CD1c-positive myeloid dendritic cell (primary cell): ENCODE measurements at regions not wholly inside any gene's neighbourhood (a gene's known extent, or its start where the extent isn't known, plus 50 kb on each side); places are given as distances from the start of the nearest gene placed in this dataset.
A peak's percentile ranks its signal among the peaks of the same experiment; 100 is the strongest.

ENCODE experiments used
- DNase-seq: peaks from one replicate; pipeline ENCODE4 v3.0.0-alpha.2; 2016; ENCODE audit errors: extremely low spot score

DNA sequence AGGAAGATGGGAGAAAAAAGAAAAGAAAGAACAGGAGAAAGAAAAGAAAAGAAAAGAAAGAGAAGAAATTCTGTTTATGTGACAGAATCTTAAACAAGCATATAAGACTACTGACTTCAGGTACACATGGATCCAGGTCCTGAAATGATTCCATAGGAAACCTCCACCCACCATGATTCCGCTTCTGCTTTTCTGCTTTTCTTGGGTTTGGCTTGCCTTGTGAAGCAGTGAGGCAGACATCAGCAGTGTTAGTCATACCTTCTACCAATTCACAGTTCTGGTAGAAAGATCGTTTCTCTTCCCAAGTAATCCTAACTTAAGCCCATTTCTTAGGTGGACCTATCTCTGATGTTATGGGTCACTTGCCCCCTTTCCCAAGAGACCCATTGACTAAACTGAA is 660.1 kb upstream of the RBFOX1 start:
- DNase-seq, result no peak

DNA sequence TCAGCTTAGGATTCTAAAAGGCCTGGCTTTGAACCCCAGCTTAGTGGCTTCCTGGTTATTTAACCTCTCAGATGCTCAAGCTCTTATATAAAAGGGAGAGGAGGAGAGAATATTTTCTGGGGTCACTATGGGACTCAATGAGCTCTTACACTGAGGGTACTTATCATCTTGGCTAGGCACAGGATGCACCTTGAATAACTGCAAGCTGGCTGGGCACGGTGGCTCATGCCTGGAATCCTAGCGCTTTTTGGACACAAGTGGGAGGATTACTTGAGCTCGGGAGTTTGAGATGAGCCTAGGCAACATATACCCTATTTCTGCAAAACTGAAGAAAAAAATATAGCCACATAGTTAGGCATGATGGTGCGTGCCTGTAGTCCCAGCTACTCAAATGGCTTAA is 665.3 kb upstream of the RBFOX1 start:
- no peak for DNase-seq

DNA sequence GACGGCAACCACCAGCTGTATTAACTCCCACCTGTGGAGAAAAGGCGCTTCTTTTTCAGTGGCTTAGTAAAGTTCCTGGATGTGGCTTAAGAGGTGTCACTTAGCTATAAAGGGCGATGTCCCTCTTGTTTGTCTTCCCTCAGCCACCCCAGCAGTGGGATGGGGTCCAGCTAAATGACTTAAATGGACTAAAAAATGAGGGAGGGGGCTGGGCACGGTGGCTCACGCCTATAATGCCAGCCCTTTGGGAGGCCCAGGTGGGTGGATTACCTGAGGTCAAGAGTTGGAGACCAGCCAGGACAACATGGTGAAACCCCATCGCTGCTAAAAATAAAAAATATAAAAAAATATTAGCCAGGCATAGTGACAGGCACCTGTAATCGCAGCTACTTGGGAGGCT is 667.5 kb upstream of the RBFOX1 start:
- no peak for DNase-seq

DNA sequence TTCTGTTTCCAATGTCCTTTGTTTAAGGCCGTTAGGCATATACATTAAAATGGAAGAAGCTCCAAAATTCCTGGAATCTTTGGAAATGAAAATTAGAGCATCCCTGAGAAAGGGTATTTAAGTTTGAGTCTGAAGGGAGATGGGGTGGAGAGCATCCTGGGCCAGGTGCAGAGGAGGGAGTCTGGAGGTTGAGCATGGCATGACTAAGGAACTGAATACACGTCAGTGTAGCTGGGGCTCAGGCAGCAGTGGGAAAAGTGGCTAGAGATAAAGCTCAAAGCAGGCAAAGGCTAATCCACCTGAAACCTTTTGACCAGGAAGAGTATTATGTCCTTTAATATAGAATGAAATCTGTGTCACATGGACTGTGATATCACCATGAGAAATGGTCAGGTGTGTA is 669.0 kb upstream of the RBFOX1 start:
- no peak for DNase-seq

DNA sequence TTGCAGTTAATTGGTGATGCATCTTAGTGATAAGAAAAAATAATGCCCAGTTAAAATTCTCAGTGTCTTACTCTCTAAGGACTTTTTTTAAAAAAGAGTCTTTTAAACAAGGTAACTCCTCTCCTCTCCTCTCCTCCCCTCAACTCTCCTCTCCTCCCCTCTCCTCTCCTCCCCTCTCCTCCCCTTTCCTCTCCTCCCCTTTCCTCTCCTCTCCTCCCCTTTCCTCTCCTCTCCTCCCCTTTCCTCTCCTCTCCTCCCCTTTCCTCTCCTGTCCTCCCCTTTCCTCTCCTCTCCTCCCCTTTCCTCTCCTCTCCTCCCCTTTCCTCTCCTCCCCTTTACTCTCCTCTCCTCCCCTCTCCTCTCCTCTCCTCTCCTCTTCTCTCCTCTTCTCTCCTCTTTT is 675.9 kb upstream of the RBFOX1 start:
- no peak for DNase-seq

DNA sequence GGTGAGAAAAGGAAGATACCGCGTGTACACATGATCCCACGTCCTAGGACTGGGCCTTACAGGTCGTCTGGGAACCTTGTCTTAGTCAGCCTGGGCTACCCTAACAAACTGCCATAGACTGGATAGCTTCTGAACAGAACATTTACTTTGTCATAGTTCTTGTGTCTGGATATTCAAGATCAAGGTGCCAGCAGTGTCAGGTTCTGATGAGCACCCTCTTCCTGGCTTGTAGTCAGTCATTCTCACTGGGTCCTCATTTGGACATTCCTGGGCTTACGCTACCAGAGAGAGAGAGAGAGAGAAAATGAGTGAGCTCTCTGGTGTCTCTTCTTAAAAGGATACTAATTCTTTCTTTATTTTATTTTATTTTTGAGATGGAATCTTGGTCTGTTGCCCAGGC is 685.8 kb upstream of the RBFOX1 start:
- no peak for DNase-seq

DNA sequence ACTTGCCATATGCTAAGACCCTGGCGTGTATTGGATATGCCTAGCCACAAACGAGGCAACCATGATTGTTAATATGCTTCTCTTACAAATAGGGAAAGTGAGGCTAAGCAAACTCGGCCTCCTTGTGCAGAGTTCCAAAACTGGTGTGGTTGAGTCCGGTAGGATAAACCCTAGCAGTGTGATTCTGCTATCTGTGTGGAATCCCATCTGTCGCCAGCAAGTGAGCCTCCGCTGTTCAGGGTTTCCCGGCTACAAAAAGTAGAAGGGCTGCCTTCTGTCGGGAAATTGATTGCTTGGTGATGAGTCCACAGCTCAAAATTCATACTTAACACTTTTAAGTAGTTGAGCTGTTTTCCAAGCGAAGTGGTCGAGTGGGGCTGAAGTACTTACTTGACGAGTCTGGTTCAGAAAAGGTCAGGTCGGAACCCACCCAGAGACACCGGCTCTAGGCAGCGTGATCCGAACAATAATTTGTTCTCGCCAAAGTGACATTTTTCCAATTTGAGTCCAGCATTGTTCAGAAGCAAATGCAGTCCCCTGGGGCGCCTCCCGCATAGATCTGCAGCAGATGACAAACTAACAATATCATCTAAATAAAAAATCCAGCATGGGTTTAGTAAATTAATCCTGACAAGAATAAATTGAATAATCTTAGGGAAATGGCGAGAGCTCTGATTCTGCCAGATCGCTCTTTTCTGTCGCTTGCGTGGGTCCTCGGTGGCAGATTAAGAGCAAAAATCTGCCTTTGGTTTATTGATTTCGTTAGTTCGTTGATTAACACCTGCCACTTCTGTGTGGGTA is 686.7 kb upstream of the RBFOX1 start:
- no peak for DNase-seq

DNA sequence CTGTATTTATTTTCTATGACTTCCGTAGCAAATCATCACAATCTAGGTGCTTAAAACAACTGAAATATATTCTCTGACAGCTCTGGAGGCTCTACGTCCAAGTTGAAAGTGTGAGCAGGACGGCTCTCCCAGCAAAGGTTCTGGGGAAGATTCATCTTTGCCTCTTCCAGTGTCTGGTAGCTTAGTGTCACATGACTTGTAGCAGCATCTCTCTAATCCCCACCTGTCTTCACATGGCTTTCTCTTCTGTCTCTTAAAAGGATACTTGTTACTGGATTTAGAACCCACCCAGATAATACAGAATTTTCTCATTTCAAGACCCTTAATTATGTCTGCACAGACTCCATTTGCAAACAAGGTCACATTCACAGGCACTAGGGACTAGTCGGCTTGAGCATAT is 687.7 kb upstream of the RBFOX1 start:
- no peak for DNase-seq

DNA sequence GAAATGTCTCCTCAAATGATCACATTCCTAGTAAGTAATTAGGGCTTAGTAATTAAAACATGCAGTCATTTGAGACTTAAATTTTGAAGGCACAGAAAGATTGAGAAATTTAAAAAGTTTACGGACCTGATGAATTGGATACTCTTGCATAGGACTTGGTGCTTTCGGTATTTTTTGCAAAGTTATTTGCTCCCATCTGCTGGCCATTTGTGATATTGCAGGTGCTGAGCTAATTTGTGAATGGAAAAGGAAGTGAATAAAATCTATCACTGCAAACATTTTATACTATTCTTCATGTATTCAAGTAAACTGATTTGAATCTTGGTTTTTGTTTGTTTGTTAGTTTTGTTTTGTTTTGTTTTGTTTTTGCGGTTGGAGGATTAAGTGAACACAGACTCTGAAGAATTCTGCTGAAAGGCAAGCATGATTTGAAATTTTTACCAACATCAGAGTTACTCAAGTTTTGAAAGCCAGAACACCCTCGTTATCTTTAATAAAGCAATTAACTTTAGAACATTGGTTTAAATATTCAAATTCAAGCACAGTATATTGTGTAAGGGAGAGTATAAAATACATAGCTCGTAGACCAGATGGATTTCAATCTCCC is 689.5 kb upstream of the RBFOX1 start:
- DNase-seq, result peak; percentile 56

DNA sequence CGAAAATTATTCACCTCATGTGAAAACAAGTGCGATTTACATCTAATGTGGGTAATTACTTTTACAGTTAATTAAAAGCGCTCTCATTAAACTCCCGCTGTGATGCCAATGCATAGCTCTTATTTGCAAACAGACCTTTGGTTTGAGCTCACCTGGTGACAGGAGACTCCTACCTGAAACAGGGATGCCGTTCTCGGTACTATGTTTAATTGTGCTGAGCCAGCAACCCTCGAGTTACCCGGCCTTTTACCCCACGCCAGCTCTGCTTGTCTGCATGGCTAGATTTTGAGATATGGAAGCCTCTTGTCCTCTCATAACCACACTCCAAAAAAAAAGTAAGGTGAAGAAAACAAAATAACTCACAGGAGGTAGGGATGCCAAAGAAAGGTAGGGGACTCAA is 690.4 kb upstream of the RBFOX1 start:
- no peak for DNase-seq

DNA sequence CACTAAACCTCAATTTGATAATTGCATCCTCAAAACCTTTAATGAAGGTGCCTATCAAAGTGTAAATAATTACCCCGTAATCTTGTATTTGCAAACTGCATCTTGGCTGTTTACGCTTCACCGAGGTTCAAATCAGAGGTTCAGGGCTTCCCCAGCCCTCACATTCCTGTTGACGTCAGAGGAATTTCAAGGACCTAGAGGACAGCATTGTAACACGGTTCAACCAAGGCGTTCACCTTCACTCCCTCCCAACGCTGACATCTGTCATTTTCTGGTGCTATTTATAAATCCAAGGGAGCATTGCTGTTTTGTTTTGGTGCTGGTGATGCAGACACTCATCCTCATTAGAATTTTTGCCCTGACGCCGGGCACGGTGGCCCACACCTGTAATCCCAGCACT is 691.6 kb upstream of the RBFOX1 start:
- no peak for DNase-seq

DNA sequence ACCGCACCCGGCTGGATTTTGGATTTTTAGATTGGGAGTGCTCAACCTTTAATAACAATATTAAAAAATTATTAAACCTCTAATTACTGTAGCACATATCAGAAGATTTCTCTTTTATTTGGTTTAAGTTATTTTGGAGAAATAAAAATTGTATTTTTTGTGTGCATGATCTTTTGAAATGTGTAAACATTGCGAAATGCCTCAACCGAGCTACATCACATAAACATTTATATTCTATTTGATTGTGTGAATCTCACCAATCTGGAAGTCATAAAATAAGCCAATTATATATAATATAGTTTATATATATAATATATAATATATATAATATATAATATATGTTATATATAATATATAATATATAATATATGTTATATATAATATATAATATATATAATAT is 696.2 kb upstream of the RBFOX1 start:
- no peak for DNase-seq

DNA sequence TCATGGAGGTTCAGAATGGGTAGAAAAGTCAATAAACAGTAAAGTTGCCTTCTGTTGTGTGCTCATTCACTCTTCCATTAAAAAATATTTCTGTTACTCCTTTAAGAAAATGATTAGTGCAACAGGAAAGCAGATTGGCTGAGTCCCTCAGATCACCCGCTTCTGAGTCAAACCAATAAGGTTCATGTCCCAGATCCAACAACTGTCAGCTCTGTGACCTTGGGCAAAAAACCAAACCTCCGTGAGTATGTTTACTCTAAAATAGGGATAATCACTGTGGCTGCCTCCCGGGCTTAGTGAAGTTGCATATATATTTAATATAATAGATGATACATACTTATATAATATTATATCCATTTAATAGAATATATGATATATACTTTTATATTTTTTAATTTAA is 698.5 kb upstream of the RBFOX1 start:
- no peak for DNase-seq

DNA sequence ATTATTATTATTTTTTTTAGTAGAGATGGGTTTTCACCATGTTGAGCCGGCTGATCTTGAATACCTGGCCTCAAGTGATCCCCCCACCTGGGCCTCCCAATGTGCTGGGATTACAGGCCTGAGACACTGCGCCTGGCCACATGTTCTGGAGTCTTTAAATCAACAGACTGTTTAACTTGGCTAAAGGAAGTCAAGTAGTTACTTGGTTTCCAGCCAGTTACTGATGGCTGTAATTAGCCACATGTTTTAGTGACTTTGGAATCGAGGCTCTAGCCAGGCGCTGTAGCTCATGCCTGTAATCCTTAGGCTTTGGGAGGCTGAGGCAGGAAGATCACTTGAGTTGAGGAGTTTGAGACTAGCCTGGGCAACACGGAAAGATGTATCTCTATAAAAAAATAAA is 699.2 kb upstream of the RBFOX1 start:
- no peak for DNase-seq

DNA sequence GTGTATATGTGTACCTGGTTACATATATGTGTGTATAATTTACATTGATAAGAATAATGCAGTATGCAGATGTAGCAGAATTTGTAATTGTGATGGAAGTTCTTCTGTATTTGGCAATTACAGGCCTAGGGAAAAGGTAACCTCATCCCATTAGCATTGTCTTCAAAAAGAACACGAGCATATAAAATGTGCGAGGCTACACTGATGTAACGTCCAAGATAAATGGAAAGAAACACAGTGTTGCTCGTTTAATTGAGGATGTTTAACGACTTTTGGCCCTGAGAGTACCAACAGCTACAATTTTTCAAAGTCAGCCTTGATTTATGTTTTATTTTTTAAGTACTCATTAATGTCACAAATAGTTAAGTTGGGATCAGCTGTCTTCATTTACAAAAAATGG is 703.5 kb upstream of the RBFOX1 start:
- DNase-seq, result no peak

DNA sequence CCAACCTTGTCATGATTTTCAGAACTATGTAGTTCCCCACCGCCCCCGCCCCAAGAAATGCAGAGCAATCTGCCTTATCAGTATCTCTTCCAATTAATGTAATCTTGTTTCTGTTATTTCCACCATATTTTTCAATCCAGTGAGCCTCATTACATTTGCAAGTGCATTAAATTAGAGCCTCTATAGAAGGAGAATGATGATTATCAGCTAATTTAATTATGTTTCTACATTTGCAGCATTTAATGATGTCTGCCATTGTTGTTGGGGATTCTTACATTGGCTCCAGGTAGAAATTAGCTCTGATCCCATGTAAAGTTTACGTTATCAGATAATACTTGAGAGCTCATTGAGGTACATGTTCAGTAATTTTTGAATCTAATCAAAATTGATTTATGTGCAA is 707.0 kb upstream of the RBFOX1 start:
- DNase-seq, result no peak

DNA sequence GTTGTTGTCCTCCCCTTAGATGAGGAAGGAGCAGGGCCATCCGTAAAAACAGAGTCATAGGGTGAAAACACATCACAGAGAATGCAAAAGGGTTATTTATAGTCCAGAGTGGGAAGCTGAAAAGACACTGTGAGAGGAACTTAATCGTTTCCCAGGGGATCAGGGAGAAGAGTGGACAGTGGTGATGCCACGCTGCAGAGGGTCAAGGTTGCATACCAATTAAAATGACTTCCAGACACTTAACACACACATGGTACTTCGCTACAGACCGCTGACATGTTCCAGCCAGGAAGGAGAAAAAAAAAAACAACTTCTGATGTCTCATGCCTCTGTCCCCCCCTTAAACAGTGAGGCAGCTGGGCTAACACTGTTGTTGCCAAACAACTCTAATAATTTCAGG is 713.8 kb upstream of the RBFOX1 start:
- DNase-seq, result no peak

DNA sequence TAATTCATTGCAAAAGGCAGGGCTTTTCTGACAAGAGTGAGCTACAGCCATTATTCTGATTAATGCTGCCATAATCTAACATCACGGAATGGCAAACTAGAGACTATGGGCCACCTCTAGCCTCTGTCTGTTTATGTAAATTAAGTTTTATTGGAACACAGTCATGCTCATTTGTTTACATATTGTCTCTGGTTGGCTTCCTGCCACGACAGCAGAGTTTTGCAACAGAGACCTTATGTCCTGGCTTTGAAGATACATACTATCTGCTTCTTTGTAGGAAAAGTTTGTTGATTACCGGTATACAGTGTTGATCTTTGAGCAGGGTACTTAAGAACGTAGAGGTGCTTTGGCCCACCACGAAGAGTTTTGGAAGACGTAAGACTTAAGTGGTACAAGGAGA is 715.9 kb upstream of the RBFOX1 start:
- DNase-seq, result no peak

DNA sequence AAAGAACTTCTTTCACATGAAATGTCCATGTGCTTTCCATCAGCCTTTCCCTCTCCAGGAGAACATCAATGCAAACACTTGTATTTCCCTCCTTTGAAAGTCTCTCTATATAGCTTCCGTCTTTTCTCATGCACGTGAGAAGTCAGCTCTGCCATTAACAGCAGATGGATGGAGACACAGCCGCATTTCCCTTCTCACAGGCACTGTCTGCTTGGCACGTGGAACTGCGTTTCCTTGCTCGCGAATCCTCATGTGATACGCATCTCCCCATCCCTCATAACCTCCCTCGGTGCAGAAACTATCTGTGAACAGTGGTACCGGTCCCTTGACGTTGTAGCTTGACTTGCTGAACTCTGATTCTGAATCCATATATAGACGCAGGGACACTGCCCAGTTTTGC is 717.0 kb upstream of the RBFOX1 start:
- DNase-seq, result no peak

DNA sequence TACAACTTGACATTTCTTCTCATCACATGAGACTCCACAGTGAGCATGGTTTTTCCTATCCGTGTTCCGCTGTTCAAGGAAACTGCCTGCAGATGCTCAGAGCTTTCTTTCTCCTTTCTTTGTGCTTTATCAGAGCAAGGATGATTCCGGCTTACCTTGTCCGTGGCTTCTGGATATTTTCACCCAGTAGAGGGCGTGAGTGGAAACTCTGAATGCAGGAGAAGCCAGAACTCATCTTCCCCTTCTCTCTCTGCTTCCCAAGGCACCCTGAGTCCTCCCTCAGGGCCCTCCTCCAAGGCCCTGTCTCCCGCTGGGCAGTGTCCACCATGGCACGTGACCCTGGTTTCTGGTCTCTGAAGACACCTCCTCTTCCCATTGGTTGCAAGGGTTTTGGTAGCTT is 721.1 kb upstream of the RBFOX1 start:
- no peak for DNase-seq

DNA sequence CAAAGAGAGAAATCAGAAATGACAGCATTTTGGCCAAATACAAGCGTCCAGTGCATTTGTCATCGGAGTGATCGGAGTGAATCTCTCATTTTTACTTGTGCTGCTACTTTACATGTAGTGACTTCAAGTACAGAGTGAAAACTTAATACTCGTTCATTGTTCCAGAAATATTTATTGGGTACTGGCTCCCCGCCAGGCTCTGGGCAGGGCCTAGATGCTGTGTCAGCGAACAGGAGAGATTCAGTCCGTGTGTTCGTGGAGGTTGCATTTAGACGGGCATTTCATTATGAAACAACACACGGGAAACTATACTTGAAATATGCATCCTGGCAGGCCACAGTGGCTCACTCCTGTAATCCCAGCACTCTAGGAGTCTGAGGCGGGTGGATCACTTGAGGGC is 727.2 kb upstream of the RBFOX1 start:
- no peak for DNase-seq

DNA sequence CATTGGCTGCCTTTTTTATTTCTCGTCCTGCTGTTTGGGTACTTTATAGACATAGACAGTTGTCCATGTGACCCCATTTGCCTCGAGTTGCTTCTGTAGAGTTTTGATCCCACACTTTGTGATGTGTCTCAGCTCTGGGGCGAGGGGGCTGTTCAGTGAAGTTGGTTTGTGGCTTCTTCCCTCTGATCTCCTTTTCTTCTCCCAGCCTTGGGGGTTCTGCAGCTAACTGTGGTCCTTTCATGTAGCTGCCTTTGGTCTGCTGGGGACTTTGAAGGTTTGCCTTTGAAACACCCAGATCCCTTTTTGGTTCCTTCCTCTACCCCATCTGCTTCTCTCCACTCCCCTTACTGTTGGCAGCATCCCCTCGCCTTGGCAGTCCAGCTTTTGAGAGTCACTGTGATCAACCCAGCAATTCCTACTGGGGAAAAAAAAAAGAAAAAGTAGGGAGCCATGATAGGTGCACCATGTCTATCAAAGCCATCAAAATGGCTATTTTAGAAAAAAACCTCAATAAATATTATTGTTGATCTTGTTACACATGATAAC is 728.8 kb upstream of the RBFOX1 start:
- DNase-seq, result no peak

DNA sequence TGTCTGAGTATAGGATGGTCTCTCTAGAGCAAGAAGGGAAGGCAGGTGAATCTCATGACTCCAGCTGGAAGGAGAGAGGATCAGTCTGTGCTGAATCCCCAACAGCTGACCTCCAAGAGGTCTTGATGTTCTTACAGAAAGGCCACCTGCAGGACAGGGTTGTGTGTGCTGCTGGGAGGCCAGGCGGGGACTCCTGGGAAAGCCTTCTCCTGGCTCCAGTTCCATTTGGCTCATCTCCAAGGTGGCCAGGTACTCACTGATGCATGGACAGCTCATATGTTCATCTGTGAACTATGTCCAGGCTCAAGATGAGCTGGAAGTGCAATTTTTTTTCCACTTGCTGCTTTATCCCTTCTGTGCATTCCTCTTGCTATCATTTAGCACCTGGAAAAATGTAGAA is 730.2 kb upstream of the RBFOX1 start:
- no peak for DNase-seq

DNA sequence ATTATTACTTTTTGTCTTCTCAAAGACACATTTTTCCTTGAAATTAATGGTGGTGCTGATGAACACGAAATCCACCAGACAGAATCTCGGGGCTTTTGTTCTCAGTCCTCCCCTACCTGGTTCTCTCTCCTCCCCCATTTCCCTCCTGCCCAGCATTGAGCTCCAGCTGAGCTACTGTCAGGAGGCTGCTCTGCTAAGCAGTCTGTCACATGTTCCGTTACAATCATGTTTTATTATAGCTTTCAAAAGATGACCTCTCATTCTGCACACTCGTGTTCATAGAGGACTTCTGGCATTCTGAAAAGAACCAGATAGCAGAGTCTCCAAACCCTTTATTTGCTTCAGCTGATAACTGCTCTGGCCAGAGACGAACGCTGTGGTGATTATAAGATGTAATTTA is 732.5 kb upstream of the RBFOX1 start:
- no peak for DNase-seq
